Osteoblast (primary cell): ENCODE measurements at regions not wholly inside any gene's neighbourhood (a gene's known extent, or its start where the extent isn't known, plus 50 kb on each side); places are given as distances from the start of the nearest gene placed in this dataset.

ENCODE experiments used
- DNase-seq: peaks from one replicate; pipeline ENCODE4 v3.0.0; 2011; ENCODE audit warnings: low spot score, mixed read lengths; ENCODE audit not compliant: insufficient read length; ENCODE audit errors: missing footprints
- H2AFZ ChIP-seq: 2 replicates; pipeline ENCODE4 v1.6.0; 2011; ENCODE audit warnings: mild to moderate bottlenecking, low read length
- H3K27ac ChIP-seq: 2 replicates; pipeline ENCODE4 v1.5.1; 2011; ENCODE audit warnings: mild to moderate bottlenecking, low read depth, low read length, moderate library complexity
- H3K27me3 ChIP-seq: 2 replicates; pipeline ENCODE4 v1.6.0; 2012; ENCODE audit warnings: mild to moderate bottlenecking, control low read depth, inconsistent platforms, low read length, moderate library complexity; ENCODE audit not compliant: insufficient read depth
- H3K36me3 ChIP-seq: 2 replicates; pipeline ENCODE4 v1.5.1; 2011; ENCODE audit warnings: mild to moderate bottlenecking, low read length, control low read depth, moderate library complexity; ENCODE audit not compliant: insufficient read depth
- H3K4me1 ChIP-seq: 2 replicates; pipeline ENCODE4 v1.5.1; 2011; ENCODE audit warnings: mild to moderate bottlenecking, low read length, control low read depth, moderate library complexity; ENCODE audit not compliant: insufficient read depth
- H3K4me2 ChIP-seq: 2 replicates; pipeline ENCODE4 v1.6.0; 2011; ENCODE audit warnings: mild to moderate bottlenecking, low read length; ENCODE audit not compliant: insufficient read depth
- H3K4me3 ChIP-seq: fragments of 200-600 bp; sonication (generic); 3 replicates; pipeline ENCODE4 v1.5.1; 2012; ENCODE audit warnings: mild to moderate bottlenecking, low read length, inconsistent platforms; ENCODE audit not compliant: insufficient read depth
- H3K79me2 ChIP-seq: 2 replicates; pipeline ENCODE4 v1.6.0; 2012; ENCODE audit warnings: mild to moderate bottlenecking, low read length, control low read depth, inconsistent platforms; ENCODE audit not compliant: insufficient read depth
- H3K9me3 ChIP-seq: 2 replicates; pipeline ENCODE4 v1.5.1; 2011; ENCODE audit warnings: low read depth, low read length, control low read depth
- H4K20me1 ChIP-seq: 2 replicates; pipeline ENCODE4 v1.6.0; 2012; ENCODE audit warnings: mild to moderate bottlenecking, low read length, control low read depth; ENCODE audit not compliant: insufficient read depth
- CTCF ChIP-seq: IDR thresholded peaks from 2 replicates; pipeline ENCODE4 v1.5.1; 2011; ENCODE audit warnings: mild to moderate bottlenecking, low read depth, low read length, moderate library complexity; ENCODE audit errors: extremely low read depth

- no peak for DNase-seq
- Histone ChIP-seq H2AFZ (no peak overlapping the region), H3K4me1 (no peaks in the 10 kb centered on the region), H3K36me3 (no peaks in the 10 kb centered on the region), H3K9me3 (no peaks in the 10 kb centered on the region), H3K79me2 (no peaks in the 10 kb centered on the region), H4K20me1 (no peaks in the 10 kb centered on the region), H3K27me3 (no peaks in the 10 kb centered on the region), H3K27ac (no peak overlapping the region), H3K4me3 (no peak overlapping the region), H3K4me2 (no peak overlapping the region)
- no peak for TF ChIP-seq CTCF
Measured at GRCh38 chr10:80870282-80870681, 332.6 kb downstream of the SH2D4B start.

DNA sequence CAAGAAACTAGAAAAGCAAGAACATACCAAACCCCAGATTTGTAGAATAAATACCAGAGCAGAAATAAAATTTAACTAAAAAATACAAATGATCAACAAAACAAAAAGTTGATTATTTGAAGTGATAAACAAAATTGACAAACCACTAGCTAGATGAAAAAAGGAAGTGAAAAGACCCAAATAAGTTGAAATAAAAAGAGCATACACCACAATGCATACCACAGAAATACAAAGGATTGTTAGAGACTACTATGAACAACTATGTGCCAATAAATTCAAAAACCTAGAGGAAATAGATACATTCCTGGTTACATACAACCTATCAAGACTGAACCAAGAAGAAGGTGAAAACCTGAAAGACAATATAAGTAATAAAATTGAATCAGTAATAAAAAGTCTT lies 333.4 kb downstream of the SH2D4B start:
- Histone ChIP-seq H3K4me2 (no peak overlapping the region), H3K4me3 (no peak overlapping the region)

DNA sequence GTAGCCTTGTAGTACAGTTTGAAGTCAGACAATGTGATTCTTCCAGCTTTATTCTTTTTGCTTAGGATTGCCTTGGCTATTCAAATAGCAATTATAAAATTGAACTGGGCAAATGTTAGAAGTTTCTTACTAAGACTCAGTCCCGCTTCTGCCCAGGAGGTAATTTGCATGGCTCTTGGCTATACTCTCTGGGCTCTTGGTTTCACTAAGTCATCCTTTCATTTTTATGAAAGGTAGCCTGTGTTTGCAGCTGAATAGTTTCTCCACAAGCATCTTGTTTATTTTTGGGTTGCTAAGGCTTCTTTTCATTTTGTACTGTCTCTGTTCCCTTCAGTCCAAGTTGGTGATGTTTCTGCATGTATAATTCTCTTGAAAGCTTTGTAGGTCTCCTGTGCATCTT lies 340.6 kb downstream of the SH2D4B start:
- Histone ChIP-seq H3K4me3 (no peak overlapping the region), H3K4me2 (no peak overlapping the region), H3K9me3 (no peaks in the 10 kb centered on the region), H4K20me1 (no peaks in the 10 kb centered on the region), H2AFZ (no peak overlapping the region), H3K27ac (no peak overlapping the region), H3K27me3 (no peaks in the 10 kb centered on the region), H3K36me3 (no peaks in the 10 kb centered on the region), H3K79me2 (no peaks in the 10 kb centered on the region), H3K4me1 (no peaks in the 10 kb centered on the region)
- TF ChIP-seq CTCF: no peak
- DNase-seq: no peak

More for the DNA sequence above, 333.4 kb downstream of the SH2D4B start:
- Histone ChIP-seq H3K4me1 (no peaks in the 10 kb centered on the region), H2AFZ (no peak overlapping the region), H3K27me3 (no peaks in the 10 kb centered on the region), H3K9me3 (no peaks in the 10 kb centered on the region), H4K20me1 (no peaks in the 10 kb centered on the region), H3K79me2 (no peaks in the 10 kb centered on the region), H3K36me3 (no peaks in the 10 kb centered on the region), H3K27ac (no peak overlapping the region)
- no peak for DNase-seq
- no peak for TF ChIP-seq CTCF

DNA sequence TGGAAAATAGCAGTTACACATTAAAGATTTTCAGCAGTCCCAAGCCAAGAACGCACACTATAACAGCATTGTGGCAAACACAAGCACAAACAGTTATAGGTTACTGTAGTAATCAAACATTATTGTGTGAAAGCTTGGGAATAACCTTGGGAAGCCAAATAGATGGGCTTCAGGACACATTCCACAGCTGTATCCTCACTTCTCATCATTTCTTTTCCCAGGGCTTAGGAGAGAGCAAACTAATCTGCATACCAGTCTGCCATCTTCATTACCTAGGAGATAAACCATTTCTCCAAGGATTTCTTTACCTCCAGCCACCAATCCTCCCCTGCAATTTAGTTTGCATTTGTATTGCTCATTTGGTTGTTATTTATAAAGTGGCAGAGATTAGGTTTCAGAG lies 352.4 kb downstream of the SH2D4B start:
- H3K4me2 ChIP-seq: no peak overlapping the region
- no peaks in the 10 kb centered on the region for H3K9me3 ChIP-seq
- no peaks in the 10 kb centered on the region for H3K4me1 ChIP-seq
- H3K27me3 ChIP-seq: no peaks in the 10 kb centered on the region
- H4K20me1 ChIP-seq: no peaks in the 10 kb centered on the region
- H2AFZ ChIP-seq: no peak overlapping the region
- H3K36me3 ChIP-seq: no peaks in the 10 kb centered on the region
- no peak for TF ChIP-seq CTCF
- H3K4me3 ChIP-seq: no peak overlapping the region
- H3K27ac ChIP-seq: no peak overlapping the region
- DNase-seq: no peak
- no peaks in the 10 kb centered on the region for H3K79me2 ChIP-seq
